Left ventricle myocardium superior (tissue), 1 donor: ENCODE measurements at regions not wholly inside any gene's neighbourhood (a gene's known extent, or its start where the extent isn't known, plus 50 kb on each side); places are given as distances from the start of the nearest gene placed in this dataset.
A peak's percentile ranks its signal among the peaks of the same experiment; 100 is the strongest.

Experiments used
- ATAC-seq: fragments of 200-7000 bp; cut with Tn5 transposase; one replicate; pipeline ENCODE4 v1.9.1; 2020; ENCODE audit warnings: mild to moderate bottlenecking, moderate library complexity
- DNase-seq: peaks from one replicate; pipeline ENCODE4 v3.0.0-alpha.2; 2020
- intact Hi-C: fragments of 100-400 bp; cut with micrococcal nuclease; formaldehyde crosslinking; loops from one replicate; pipeline ENCODE4 v1.11.0; 2022
- donor health status: DM: no; HTN: yes; CAD: no; lungs with severe emphysema.

DNA sequence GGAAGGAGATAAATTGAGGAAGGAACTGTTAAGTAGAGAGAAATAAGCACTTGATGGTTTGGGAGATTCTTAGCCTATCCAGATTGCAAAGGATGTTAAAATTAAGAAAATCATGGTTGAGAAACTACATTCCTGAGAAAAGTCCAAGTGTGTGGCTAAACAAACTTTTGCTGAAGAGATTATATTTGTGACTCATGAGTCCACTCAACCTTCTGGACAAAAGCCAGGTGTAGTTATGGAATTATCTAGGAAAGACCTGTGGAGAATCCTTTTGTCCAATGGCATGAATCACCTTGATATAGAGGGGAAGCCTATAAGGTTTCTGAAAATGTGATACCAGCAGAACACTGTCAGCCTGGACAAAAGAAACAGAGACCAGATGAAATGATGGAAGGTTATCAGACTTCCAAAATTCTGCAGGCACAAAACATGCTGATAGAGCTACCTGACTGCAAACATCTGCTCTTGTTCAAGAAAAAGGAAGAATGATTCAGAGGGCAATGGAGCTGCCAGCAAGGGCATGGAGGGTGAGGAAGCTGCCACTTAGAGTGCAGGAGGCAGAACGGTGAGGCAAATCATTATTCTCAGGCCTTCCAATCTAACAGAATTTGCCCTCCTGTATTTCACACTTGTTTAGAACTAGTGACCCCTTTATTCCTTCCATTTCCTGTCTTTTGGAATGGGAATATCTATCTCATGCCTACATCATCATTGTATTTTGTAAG is 300.6 kb upstream of the PRMT6 start:
- DNase-seq (no peak), ATAC-seq (no peak)
- intact Hi-C loops = no loop called here

DNA sequence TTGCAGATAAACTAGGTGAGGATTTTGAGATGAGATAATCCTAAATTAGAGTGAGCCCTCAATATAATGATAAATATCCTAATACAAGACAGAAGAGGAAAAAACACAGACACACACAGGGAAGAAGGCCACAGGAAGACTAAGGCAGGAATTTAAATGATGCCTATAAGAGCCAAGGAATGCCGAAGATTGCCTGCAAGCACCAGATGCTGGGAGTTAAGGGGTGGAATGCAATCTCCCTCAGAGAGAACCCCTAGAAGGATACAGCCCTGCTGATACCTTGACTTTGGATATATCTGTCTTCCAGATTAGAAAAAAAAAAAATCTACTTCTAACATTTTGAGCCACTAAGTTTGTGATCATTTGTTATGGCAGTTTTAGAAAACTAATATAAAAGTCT is 299.7 kb upstream of the PRMT6 start:
- intact Hi-C loops = no loop called here
- ATAC-seq (no peak), DNase-seq (no peak)

DNA sequence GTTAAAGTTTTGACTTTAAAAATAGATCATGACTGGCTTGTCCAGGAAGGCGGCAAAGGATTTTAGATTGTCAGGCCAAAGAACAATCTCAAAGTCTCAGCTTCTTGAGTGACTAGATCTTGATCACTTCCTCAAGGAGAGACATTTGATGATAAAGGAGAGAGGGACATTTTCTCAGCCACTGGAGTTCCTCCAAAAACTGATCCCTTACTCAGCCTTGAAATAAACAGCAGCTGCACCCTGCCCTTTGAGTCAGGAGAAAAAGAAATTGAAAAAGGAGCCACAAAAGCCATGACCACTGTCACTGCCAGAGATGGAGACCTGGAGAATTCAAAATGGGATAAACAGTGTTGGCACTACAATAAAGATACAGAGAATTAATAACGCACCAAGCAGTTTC is 288.4 kb upstream of the PRMT6 start:
- no peak for ATAC-seq
- intact Hi-C loops = no loop called here
- no peak for DNase-seq

DNA sequence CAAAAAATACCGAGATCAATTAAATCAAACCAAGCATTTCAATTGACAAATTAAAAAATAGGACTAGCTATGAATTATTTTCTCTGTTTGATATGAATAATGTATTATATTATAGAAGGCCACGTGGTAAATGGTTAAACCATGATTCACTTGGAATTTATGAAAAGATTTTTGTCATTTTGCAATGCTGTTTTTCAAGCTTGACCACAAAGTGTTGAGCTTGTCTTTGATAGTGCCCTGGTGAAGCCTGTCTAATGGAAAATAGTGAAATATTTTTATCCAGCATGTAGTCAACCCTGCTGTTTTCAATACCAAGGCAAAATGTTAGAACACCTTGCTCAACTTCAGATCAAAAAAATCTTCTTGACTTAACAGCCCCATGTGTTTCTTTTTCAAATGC is 288.0 kb upstream of the PRMT6 start:
- ATAC-seq (no peak), DNase-seq (no peak)
- intact Hi-C loops = no loop called here

DNA sequence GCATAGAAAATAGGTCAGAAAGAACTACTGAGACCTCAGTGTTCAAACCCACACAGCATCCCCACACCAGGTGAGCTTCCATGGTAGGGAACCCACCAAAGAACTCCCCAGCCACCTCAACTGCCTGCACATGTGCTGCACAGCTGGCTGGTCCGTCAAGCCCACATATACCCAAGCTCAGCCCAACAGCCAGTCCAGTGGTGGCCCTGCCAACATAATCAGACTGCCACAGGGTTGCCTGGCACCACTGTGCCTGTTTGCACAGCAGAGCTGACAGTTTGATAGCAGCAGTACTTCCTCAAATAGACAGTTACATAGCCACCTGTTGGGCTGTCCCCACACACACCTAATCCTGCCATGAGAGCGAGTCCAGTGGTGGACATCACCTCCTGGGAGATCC is 283.3 kb upstream of the PRMT6 start:
- intact Hi-C loops = no loop called here
- no peak for DNase-seq

DNA sequence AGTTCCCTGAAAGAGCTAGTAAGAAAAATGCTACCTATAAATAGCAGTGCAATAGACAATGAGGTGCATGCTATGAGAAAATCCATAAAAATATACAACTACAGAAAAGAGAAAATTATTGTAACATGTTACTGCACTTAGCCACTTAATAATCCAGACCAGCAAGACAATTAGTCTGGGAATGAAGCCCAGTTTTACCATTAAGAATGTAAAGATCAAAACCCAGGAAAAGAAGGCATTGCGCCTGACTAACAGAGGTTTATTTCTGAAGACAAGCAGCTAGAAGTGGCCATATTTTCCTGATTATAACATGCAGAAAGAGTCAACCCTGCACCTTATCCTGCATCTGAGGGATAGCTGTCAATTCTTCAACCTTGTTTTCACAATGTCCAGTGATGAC is 276.4 kb upstream of the PRMT6 start:
- intact Hi-C loops = no loop called here
- DNase-seq (no peak), ATAC-seq (no peak)

More for the DNA sequence above, 283.3 kb upstream of the PRMT6 start:
- no peak for ATAC-seq

DNA sequence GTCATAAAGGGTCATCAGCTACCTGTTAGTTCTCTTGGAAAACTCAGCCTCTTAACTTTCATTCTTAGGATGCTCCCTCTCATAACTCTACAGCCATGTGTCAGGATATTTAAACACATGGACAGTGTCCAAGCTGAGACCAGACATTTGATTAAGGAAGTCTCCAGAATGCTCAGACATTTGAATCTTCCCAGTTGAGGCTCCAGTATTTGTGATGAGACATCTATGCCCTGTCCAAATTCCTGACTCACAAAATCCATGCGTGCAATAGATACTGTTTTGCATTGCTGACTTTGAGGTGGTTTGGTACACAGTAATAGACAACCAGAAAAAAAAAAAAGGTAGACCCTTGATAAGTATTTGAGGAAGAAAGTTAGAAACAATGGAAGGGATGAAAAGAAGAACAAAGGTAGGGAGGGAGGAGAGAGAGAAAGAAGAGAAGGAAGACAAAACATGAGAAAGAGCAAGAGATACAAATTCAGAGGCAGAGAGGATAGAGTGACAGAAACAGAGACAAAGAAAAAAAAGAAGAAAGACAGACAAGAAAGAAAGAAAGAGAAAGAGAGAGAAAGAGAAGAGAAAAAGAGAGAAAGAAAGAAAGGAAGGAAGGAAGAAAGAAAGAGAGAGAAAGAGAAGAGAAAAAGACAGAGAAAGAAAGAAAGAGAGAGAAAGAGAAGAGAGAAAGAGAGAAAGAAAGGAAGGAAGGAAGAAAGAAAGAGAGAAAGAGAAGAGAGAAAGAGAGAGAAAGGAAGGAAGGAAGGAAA is 275.5 kb upstream of the PRMT6 start:
- ATAC-seq (no peak), DNase-seq (no peak)
- intact Hi-C loops = no loop called here

DNA sequence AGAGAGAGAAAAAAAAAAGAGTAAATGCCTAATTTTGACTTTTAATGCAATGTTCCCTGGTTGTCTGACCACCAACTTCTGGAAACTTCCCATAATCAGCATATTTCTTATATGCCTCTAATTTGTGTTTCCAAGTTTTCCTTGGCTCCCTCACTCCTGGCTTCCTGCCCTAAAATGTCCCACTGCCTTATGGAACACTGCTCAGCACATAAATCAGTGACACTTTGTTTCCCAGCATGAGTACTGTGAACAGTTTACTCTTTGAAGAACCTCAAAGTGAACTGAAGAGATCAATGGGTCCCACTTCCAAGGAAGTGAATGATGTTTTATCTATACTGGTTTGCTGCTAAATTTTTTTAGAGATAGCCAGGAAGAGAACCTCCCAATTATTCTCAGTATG is 271.3 kb upstream of the PRMT6 start:
- intact Hi-C loops = no loop called here
- DNase-seq (no peak), ATAC-seq (no peak)

DNA sequence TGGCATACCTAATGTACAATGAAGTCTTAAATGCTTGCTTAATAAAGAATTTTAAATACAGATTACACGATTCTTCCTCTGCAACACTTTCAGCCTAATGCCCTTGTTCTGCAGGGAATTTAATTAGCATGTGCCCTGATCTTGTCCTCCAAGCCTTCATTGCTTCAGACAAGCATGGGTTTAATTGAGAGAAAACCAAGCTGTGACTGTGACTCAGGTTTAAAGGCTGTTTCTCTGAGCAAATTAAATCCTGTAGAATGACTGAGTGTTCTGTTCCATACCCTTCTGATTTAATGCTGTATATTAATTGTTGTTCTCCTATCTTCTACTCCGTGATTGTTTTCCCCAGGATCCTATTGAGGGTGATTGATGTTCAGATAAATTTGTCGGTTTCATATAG is 269.0 kb upstream of the PRMT6 start:
- ATAC-seq (no peak), DNase-seq (no peak)
- intact Hi-C loops = no loop called here

DNA sequence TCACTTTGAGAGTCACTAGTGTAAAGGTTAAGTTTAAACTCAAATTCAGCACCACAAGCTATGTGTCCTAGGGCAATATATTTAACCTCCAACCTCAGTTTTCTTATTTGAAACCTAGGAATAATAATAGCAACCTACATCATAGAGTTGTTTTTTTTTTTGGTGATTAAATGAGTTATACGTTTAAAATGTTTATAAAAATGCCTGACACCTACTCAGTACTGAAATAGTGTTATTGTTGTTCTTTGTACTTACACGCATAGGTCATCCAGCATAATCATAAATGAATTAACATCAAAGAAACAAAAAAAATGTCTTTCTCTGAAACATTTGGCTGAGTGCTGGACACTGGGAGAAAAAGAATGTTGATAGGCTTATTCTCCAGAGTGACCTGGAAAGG is 266.8 kb upstream of the PRMT6 start:
- no peak for ATAC-seq
- intact Hi-C loops = no loop called here
- no peak for DNase-seq

DNA sequence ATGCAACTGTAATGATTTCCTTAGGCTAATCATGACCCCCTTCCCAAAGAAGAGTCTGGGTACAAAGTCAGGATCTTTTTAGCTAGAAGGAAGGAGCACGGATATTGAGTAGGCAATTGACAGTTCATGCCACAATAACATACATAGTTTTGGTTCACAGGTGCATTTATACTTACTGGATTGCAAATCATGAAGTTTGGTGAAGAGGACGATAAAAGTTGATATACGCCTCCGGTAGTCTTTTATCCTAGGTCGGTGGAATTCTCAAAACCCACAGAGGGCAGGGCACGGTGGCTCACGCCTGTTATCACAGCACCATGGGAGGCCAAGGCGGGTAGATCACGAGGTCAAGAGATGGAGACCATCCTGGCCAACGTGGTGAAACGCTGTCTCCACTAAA is 265.4 kb upstream of the PRMT6 start:
- no peak for DNase-seq
- intact Hi-C loops = no loop called here
- ATAC-seq = no peak

DNA sequence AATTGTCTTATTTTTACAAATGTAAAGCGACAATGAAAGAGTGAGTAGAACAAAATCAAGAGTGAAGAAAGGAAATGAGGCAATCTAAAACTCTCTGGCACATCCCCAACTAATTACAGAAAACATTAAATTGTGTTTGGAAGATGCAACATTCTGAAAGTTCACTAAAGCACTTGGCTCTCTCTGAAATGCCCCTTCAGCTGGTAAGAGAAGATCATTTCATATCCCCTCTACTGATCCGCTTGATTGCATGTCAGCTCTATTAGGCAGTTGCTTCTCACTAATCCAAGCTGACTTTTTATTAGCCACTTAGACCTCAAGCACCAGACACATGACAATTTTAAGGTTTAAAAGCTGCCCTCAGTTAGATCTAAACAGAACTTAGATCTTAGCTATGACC is 262.8 kb upstream of the PRMT6 start:
- ATAC-seq (no peak), DNase-seq (no peak)
- intact Hi-C loops = no loop called here

DNA sequence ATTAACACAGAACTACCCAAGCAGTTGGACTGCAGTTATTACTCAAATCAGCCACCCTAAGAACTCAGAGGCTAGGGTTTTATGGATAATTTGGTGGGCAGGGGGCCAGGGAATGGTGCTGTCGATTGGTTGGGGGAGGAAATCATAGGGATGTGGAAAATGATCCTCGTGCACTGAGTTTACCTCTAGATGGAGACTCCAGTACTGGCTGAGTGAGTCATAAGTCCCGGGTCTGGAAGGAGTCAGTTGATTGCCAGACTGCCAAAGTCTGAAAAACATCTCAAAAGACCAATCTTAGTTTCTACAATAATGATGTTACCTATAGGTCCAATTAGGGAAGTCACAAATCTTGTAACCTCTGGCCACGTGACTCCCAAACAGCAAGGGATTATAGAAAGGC is 257.5 kb upstream of the PRMT6 start:
- ATAC-seq = no peak
- intact Hi-C loops = no loop called here
- no peak for DNase-seq

DNA sequence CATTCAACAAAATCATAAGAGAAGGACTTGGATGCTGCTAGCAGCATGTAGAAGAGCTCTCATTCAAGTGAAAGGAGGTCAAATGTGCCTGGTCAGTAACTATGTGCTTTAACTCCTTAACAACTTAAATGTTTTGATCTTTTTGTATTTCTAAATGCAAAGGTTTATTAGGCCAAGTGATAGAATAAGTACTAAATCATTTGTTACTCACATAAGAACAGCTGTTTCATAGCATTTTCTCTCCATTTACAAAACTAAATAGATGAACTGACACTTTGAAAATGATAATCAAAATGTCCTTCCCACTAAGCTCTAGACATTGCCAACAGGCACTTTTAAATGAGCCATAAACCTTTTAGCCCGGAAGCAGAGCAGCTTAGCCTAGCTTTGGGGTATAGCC is 254.3 kb upstream of the PRMT6 start:
- intact Hi-C loops = no loop called here
- no peak for ATAC-seq
- no peak for DNase-seq

DNA sequence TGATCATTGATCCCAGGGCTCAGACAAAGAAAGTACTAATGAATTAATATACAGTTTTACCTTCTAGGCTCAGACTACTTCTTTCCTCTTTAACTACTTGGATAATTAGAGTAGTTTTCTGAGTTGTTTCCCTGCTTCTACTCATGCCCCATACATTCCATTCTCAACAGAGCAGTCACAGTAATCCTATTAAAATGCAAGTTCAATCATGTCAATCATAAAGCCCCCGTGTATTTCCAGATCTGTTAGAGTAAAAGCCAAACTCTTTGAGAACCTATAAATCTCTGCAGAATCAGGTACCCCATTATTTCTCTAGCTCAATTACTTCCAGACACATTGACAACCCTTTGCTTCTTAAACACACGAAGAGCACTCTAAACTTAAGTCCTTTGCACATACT is 242.1 kb upstream of the PRMT6 start:
- intact Hi-C loops = no loop called here
- ATAC-seq (no peak), DNase-seq (no peak)

DNA sequence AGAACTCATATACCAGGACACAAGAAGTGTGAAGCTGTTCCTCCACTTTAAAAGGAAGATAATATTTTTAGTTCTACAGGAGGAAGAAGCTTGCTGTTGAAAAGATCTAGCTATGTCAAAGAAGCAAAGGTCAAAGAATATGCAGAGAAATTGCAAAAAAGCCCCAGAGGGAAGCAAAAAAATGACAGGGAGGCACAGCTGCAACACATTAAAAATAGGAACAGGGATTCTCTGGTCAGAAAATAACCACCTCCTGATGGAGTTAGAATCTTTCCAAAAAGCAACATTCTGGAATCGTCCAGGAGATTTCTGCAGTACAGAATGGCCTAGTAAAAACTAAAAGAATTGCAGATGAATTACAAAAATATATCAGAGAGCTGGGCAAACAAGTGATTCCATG is 238.9 kb upstream of the PRMT6 start:
- intact Hi-C loops = no loop called here
- DNase-seq = no peak
- ATAC-seq = peak; percentile 27

DNA sequence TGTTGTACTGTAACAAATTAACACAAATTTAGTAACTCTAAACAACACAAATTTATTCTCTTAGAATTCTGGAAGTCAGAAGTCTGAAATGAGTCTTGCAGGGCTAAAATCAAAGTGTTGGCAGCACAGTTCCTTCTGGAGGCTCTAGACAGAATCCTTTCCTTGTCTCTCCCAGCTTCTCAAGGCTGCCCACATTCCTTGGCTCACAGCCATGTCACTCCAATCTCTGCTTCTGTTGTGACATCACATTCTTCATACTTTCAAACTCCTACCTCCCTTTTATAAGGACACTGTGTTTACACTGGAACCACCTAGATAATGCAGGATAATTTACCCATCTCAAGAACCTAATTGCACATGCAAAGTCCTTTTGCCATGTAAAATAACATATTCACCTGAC is 225.0 kb upstream of the PRMT6 start:
- ATAC-seq = no peak
- DNase-seq = no peak
- intact Hi-C loops = no loop called here

DNA sequence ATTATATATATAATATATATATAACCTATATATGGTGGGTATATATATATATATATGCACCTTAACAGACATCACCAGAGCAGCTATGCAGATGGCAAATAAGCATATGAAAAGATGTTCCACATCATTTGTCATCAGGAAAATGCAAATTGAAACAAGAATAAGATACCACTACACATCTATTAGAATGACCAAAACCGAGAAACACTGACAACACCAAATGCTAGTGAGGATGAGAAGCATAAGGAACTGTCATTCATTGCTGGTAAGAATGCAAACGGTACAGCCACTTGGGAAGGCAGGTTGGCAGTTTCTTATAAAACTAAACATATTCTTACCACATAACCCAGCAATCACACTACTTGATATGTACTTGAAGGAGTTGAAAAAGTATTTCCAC is 219.8 kb upstream of the PRMT6 start:
- intact Hi-C loops = no loop called here
- no peak for DNase-seq
- no peak for ATAC-seq

DNA sequence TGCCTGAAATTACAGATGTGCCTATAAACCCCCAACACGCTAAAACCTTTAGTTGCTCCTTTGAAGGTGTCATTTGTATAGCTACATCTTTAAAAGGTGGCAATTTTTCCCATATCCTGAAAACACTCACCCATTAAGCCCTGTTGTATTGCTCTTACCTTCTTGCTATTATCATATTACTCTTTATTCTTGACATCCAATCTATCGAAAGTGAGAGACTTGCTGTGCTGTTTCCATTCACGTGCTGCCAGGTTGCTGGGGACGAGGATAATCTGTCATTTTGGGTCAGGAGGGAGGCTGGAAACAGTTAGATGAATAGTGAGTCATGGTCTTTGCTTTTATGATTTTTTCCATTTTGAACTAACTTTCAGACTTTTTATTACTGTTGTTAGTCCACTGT is 213.0 kb upstream of the PRMT6 start:
- no peak for DNase-seq
- no peak for ATAC-seq
- intact Hi-C loops = no loop called here

DNA sequence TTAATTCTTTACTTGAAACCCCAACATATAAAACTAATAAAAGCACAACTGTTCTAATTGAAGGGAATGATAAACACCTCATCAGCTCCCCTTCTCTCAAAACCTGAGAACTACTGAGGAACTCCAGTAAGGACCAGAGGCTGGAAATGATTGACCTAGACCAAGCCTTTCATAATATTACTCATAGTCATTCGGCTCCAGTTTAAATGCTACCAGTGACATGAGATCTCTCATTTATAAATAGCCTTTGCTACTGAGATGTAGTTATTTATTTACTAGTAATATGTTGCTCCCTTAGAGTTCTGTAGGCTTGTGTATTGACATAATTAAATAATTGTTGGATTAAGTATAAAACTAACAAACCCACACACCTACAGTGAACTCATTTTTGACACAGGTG is 209.8 kb upstream of the PRMT6 start:
- intact Hi-C loops = no loop called here
- no peak for ATAC-seq
- no peak for DNase-seq

DNA sequence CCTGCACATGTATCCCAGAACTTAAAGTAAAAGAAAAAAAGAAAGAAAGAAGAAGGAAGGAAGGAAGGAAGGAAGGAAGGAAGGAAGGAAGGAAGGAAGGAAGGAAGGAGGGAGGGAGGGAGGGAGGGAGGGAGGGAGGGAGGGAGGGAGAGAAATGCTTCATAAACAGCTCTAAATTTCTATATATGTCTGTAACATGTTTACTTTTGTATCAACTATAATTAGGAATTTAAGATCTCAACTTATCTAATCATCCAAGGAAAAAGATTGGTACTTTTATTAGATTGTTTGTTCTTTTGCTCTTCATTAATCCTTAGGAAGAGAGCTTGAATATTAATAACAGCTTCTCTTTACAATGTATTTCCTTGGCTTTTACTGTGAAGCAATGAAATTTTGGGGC is 195.4 kb upstream of the PRMT6 start:
- no peak for ATAC-seq
- intact Hi-C loops = no loop called here
- DNase-seq = no peak
